B cell (primary cell): ENCODE measurements at regions not wholly inside any gene's neighbourhood (a gene's known extent, or its start where the extent isn't known, plus 50 kb on each side); places are given as distances from the start of the nearest gene placed in this dataset.

Source experiments
- ATAC-seq: fragments of 200-7000 bp; cut with Tn5 transposase; one replicate; pipeline ENCODE4 v1.10.0; 2021; ENCODE audit warnings: low read depth, mild to moderate bottlenecking, moderate number of reproducible peaks, moderate library complexity
- CTCF ChIA-PET: fragments of 350-600 bp; sonication (Branson Sonifier 250); formaldehyde crosslinking; loops from one replicate; lab custom pipeline; 2021; ENCODE audit warnings: antibody characterized with exemption, inconsistent platforms; lab: Charles Lee
- POLR2A ChIA-PET: fragments of 350-600 bp; sonication (Branson Sonifier 250); formaldehyde crosslinking; loops from one replicate; lab custom pipeline; 2021; ENCODE audit warnings: antibody characterized with exemption; lab: Charles Lee
- DNase-seq: peaks from one replicate; pipeline ENCODE4 v3.0.0; 2013
- H2AFZ ChIP-seq: 2 replicates; pipeline ENCODE4 v1.6.1; 2012; ENCODE audit warnings: mild to moderate bottlenecking, low read depth, low read length; ENCODE audit not compliant: insufficient read depth, poor library complexity, severe bottlenecking
- H3K27ac ChIP-seq, 2 donors: 1 replicate in 1 of 2; 2 replicates in 1 of 2; pipeline ENCODE4 v1.5.1; 2012 to 2013; ENCODE audit warnings: low read length in 2 of 2, mild to moderate bottlenecking in 2 of 2, moderate library complexity in 1 of 2
- H3K27me3 ChIP-seq, 4 experiments: fragments of 200-600 bp in 1 of 4; sonication (generic) in 1 of 4; replicated peaks in 1 of 4; 1 replicate in 2 of 4; 2 replicates in 2 of 4; pipeline versions ENCODE4 v1.6.1 to v1.7.0; 2013 to 2016; ENCODE audit warnings: low read length in 3 of 4, mild to moderate bottlenecking in 2 of 4, mixed read lengths in 1 of 4, moderate library complexity in 1 of 4; ENCODE audit not compliant: insufficient read depth in 4 of 4, control insufficient read depth in 3 of 4; ENCODE audit errors: control extremely low read depth in 1 of 4
- H3K36me3 ChIP-seq, 2 experiments: replicated peaks in 1 of 2; 1 replicate in 1 of 2; 2 replicates in 1 of 2; pipeline versions ENCODE4 v1.6.1 to v1.7.1; 2013; ENCODE audit warnings: low read length in 1 of 2; ENCODE audit not compliant: insufficient read depth in 2 of 2, control insufficient read depth in 1 of 2; ENCODE audit errors: control extremely low read depth in 1 of 2, extremely low read depth in 1 of 2
- H3K4me1 ChIP-seq, 2 donors: fragments of 200-600 bp in 1 of 2; sonication (generic) in 1 of 2; 1 replicate in 1 of 2; 2 replicates in 1 of 2; pipeline versions ENCODE4 v1.5.1 to v1.6.1; 2013 to 2017; ENCODE audit warnings: low read length in 2 of 2; ENCODE audit not compliant: control insufficient read depth in 2 of 2, insufficient read depth in 2 of 2
- H3K4me2 ChIP-seq: replicated peaks from 2 replicates; pipeline ENCODE3; 2012; ENCODE audit warnings: mild to moderate bottlenecking, low read depth, low read length; ENCODE audit not compliant: poor library complexity, severe bottlenecking
- H3K4me3 ChIP-seq, 5 experiments: fragments of 200-600 bp in 1 of 5; sonication (generic) in 1 of 5; 1 replicate in 3 of 5; 2 replicates in 2 of 5; pipeline versions ENCODE4 v1.5.1 to v1.7.0; 2011 to 2016; ENCODE audit warnings: low read length in 4 of 5, mild to moderate bottlenecking in 4 of 5, low read depth in 2 of 5, control low read depth in 1 of 5, moderate library complexity in 1 of 5; ENCODE audit not compliant: insufficient read depth in 1 of 5; ENCODE audit errors: control extremely low read depth in 1 of 5, extremely low read depth in 1 of 5
- H3K79me2 ChIP-seq: fragments of 200-600 bp; sonication (generic); one replicate; pipeline ENCODE4 v1.6.0; 2016; ENCODE audit warnings: low read length; ENCODE audit not compliant: control insufficient read depth, insufficient read depth
- H3K9ac ChIP-seq: fragments of 200-600 bp; sonication (generic); 2 replicates; pipeline ENCODE4 v1.6.1; 2017; ENCODE audit warnings: mild to moderate bottlenecking, low read length, moderate library complexity
- H3K9me3 ChIP-seq, 3 donors: one replicate each; pipeline versions ENCODE4 v1.6.1 to v1.7.1; 2013; ENCODE audit warnings: low read length in 2 of 3; ENCODE audit not compliant: control insufficient read depth in 2 of 3, insufficient read depth in 1 of 3; ENCODE audit errors: control extremely low read depth in 1 of 3
- H4K20me1 ChIP-seq: 2 replicates; pipeline ENCODE4 v1.6.0; 2012; ENCODE audit warnings: mild to moderate bottlenecking, low read length; ENCODE audit not compliant: insufficient read depth, control insufficient read depth, poor library complexity, severe bottlenecking
- H3K27ac Mint-ChIP-seq: one replicate; pipeline ENCODE4 v1.8.0; 2021; ENCODE audit warnings: mixed read lengths
- H3K27me3 Mint-ChIP-seq: one replicate; pipeline ENCODE4 v1.8.0; 2021; ENCODE audit warnings: mixed read lengths
- H3K4me1 Mint-ChIP-seq: one replicate; pipeline ENCODE4 v1.8.0; 2021; ENCODE audit warnings: mixed read lengths
- H3K4me3 Mint-ChIP-seq: one replicate; pipeline ENCODE4 v1.8.0; 2021; ENCODE audit warnings: mixed read lengths
- H3K9me3 Mint-ChIP-seq: one replicate; pipeline ENCODE4 v1.8.0; 2022; ENCODE audit warnings: mixed read lengths; ENCODE audit not compliant: insufficient read depth
- CTCF ChIP-seq: fragments of 200-600 bp; IDR thresholded peaks from one replicate; pipeline ENCODE4 v1.8.0; 2022; ENCODE audit warnings: antibody characterized with exemption, mild to moderate bottlenecking
- EZH2 ChIP-seq: IDR thresholded peaks from 2 replicates; pipeline ENCODE4 v1.6.1; 2012; ENCODE audit warnings: borderline replicate concordance, low read depth, mild to moderate bottlenecking, moderate library complexity, low read length; ENCODE audit not compliant: insufficient read depth, poor library complexity, severe bottlenecking
- WGBS: methylation state at CpG from one replicate; pipeline ENCODE4 v1.1.5; 2013; ENCODE audit warnings: missing lambda C conversion rate; ENCODE audit not compliant: insufficient coverage; 5-methylcytosine and 5-hydroxymethylcytosine counted together
- intact Hi-C: fragments of 100-400 bp; cut with micrococcal nuclease; formaldehyde crosslinking; loops from one replicate; pipeline ENCODE4 v1.10.0; 2022

DNA sequence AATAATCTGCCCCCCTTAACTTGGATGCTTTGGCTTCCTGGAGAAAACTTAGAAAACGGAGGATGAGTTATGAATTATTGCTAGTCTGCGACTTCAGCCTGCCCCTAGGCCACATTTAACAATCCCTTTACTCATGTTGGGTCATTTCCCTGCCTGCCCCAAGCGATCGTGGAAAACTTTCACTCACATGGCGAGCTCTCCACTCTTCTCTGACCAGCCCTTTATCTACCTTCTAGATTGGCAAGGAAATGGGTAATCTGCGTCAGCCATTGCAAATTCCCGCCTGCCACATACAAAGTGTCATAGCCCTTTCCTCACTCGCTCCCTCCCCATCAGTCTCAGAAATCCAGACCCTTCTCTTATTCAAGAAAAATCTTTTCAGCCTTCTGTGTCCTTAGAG lies 154.3 kb upstream of the IRS2 start:
- Histone ChIP-seq H3K27me3 (no peaks in the 10 kb centered on the region), H4K20me1 (no peaks in the 10 kb centered on the region), H2AFZ (no peak overlapping the region), H3K4me2 (no peak overlapping the region), H3K9ac (no peak overlapping the region), H3K4me3 (no peak overlapping the region), H3K27ac (no peak overlapping the region), H3K4me1 (no peaks in the 10 kb centered on the region), H3K79me2 (no peaks in the 10 kb centered on the region), H3K36me3 (no peaks in the 10 kb centered on the region), H3K9me3 (peaks cover 0 to 5% (median 0%) of the 10 kb centered on the region in 3 donors)
- H3K27ac Mint-ChIP-seq: no peak overlapping the region
- no peaks in the 10 kb centered on the region for H3K27me3 Mint-ChIP-seq
- ChIA-PET POLR2A (no interaction called here), CTCF (no interaction called here)
- no peak overlapping the region for H3K4me3 Mint-ChIP-seq
- no peaks in the 10 kb centered on the region for H3K4me1 Mint-ChIP-seq
- ATAC-seq (no peak), DNase-seq (no peak)
- no peak for TF ChIP-seq EZH2
- TF ChIP-seq CTCF: no peak
- H3K9me3 Mint-ChIP-seq: no peaks in the 10 kb centered on the region
- intact Hi-C loops: no loop called here
- WGBS: 89% methylated on average over 7 of the region's 8 CpGs

DNA sequence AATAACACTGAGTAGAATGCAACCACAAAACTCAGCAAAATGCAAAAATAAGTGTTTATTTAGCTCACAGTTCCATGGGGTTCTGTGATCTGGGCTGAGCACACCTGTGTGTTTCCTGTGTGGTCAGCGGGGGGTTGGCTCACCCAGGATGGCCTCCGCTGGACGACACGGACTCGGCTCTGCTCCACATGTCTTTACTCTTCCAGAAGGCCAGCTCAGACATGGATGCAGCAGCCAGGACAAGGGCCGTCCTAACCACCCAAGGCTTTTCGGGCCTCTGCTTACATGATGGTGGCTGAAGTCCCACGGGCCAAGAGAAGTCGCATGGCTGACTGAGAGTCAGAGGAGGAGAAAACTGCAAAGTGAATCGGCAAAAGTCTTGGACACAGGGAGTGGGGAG lies 153.5 kb upstream of the IRS2 start:
- POLR2A ChIA-PET: no interaction called here

More for the DNA sequence above, 153.5 kb upstream of the IRS2 start:
- no peaks in the 10 kb centered on the region for H3K79me2 ChIP-seq
- H3K4me2 ChIP-seq: no peak overlapping the region
- no peaks in the 10 kb centered on the region for H3K9me3 Mint-ChIP-seq
- H3K4me3 Mint-ChIP-seq: no peak overlapping the region
- TF ChIP-seq EZH2 (no peak), CTCF (no peak)
- H3K27ac Mint-ChIP-seq: no peak overlapping the region
- no peaks in the 10 kb centered on the region for H3K27me3 Mint-ChIP-seq
- no peaks in the 10 kb centered on the region for H3K27me3 ChIP-seq
- CTCF ChIA-PET: no interaction called here
- peaks cover 0 to 5% (median 0%) of the 10 kb centered on the region in 3 donors for H3K9me3 ChIP-seq
- 90% methylated on average over 5 of the region's 10 CpGs for WGBS
- no peaks in the 10 kb centered on the region for H3K4me1 ChIP-seq
- DNase-seq: no peak
- intact Hi-C loops: no loop called here
- H2AFZ ChIP-seq: no peak overlapping the region
- no peaks in the 10 kb centered on the region for H4K20me1 ChIP-seq
- no peaks in the 10 kb centered on the region for H3K4me1 Mint-ChIP-seq
- H3K4me3 ChIP-seq: no peak overlapping the region
- no peak for ATAC-seq
- no peaks in the 10 kb centered on the region for H3K36me3 ChIP-seq
- H3K27ac ChIP-seq: no peak overlapping the region
- no peak overlapping the region for H3K9ac ChIP-seq
